ENCODE measurements at regions not wholly inside any gene's neighbourhood (a gene's known extent, or its start where the extent isn't known, plus 50 kb on each side); places are given as distances from the start of the nearest gene placed in this dataset.

- TF ChIP-seq POLR2A (IDR thresholded peaks at IDR 0.05) (no peak), CTCF (IDR thresholded peaks at IDR 0.05) (no peak)
These were observed 171.1 kb downstream of the PAX3 start for GRCh38 chr2:222127660-222128059.
